ENCODE measurements at regions not wholly inside any gene's neighbourhood (a gene's known extent, or its start where the extent isn't known, plus 50 kb on each side); places are given as distances from the start of the nearest gene placed in this dataset.

GRCh38 chr5:17167171-17167891 is 50.1 kb upstream of the BASP1 start:
- DNase-seq (ENCODE audit: low read depth): peak; percentile 42

Data from LHCN-M2 (cell line).